OCI-LY7 (cell line): ENCODE measurements at regions not wholly inside any gene's neighbourhood (a gene's known extent, or its start where the extent isn't known, plus 50 kb on each side); places are given as distances from the start of the nearest gene placed in this dataset.

Experiments used
- CTCF ChIP-seq: fragments of 200-600 bp; sonication (generic); conservative IDR thresholded peaks from 2 replicates; pipeline ENCODE4 v1.5.1; 2014; ENCODE audit warnings: mild to moderate bottlenecking, antibody characterized with exemption, low read length, moderate library complexity, mixed read lengths
- EZH2phosphoT487 ChIP-seq: fragments of 200-600 bp; sonication (generic); IDR thresholded peaks from 2 replicates; pipeline ENCODE4 v1.6.1; 2018; ENCODE audit warnings: low read depth, borderline replicate concordance, mild to moderate bottlenecking, mixed run types, antibody characterized with exemption, low read length, moderate library complexity, mixed read lengths

- TF ChIP-seq CTCF (no peak), EZH2phosphoT487 (no peak)
Measured at GRCh38 chr1:30283199-30283962, 440.0 kb downstream of the MATN1 start.
